ENCODE measurements at regions not wholly inside any gene's neighbourhood (a gene's known extent, or its start where the extent isn't known, plus 50 kb on each side); places are given as distances from the start of the nearest gene placed in this dataset.

GRCh38 chr2:128774320-128775216 is 455.9 kb upstream of the HS6ST1 start:
- TF ChIP-seq CTCF (IDR thresholded peaks at IDR 0.05; ENCODE audit: poor library complexity) = no peak
- no peak for TF ChIP-seq EZH2phosphoT487 (IDR thresholded peaks at IDR 0.05; ENCODE audit: low read depth, severe bottlenecking, unreplicated experiment)
- no peak for TF ChIP-seq EZH2 (IDR thresholded peaks at IDR 0.05; ENCODE audit: borderline replicate concordance)
